BE2C (cell line): ENCODE measurements at regions not wholly inside any gene's neighbourhood (a gene's known extent, or its start where the extent isn't known, plus 50 kb on each side); places are given as distances from the start of the nearest gene placed in this dataset.

Experiments
- DNase-seq: peaks from one replicate; pipeline ENCODE4 v3.0.0-alpha.2; 2020
- H3K27me3 ChIP-seq: fragments of 250-450 bp; sonication (Bioruptor Pico); 2 replicates; pipeline ENCODE4 v1.5.1; 2020; ENCODE audit warnings: mild to moderate bottlenecking
- H3K36me3 ChIP-seq: fragments of 250-450 bp; sonication (Bioruptor Pico); 2 replicates; pipeline ENCODE4 v1.5.1; 2020; ENCODE audit warnings: mild to moderate bottlenecking
- H3K4me1 ChIP-seq: fragments of 250-450 bp; sonication (Bioruptor Pico); 2 replicates; pipeline ENCODE4 v1.5.1; 2020
- H3K4me3 ChIP-seq: 2 replicates; pipeline ENCODE4 v1.5.1; 2011; ENCODE audit warnings: low read depth, low read length
- H3K9me3 ChIP-seq: fragments of 250-450 bp; sonication (Bioruptor Pico); 2 replicates; pipeline ENCODE4 v1.5.1; 2020
- TF ChIP-seq, protein P1 (sequence below): IDR thresholded peaks from 2 replicates; pipeline ENCODE4 v1.5.1; 2012; ENCODE audit warnings: mild to moderate bottlenecking, low read depth, low read length

DNA sequence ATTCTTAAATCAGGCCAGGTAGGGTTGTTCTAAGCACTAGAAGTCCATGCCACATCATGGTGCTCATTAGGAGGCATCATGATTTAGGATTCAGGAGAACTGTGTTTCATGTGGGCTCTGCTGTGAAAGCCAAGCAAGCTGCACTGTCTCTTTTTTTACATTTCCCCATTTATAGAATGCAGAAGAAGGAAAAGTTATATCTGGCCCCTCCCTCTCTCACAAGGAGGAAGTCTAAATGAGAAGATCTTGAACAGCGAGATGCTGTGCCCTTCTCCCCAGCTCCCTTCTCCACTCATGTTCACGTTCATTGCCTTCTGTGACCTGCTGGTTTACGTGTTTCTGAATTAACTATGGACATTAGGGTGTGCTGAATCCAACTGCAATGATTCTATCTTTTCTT lies 178.5 kb upstream of the RASGRP1 start:
- Histone ChIP-seq H3K4me1 (no peaks in the 10 kb centered on the region), H3K36me3 (no peaks in the 10 kb centered on the region), H3K27me3 (no peaks in the 10 kb centered on the region; the same call in 1 of the 2 replicates), H3K9me3 (no peaks in the 10 kb centered on the region), H3K4me3 (no peak overlapping the region)
- DNase-seq = no peak
- TF ChIP-seq, protein P1, sequence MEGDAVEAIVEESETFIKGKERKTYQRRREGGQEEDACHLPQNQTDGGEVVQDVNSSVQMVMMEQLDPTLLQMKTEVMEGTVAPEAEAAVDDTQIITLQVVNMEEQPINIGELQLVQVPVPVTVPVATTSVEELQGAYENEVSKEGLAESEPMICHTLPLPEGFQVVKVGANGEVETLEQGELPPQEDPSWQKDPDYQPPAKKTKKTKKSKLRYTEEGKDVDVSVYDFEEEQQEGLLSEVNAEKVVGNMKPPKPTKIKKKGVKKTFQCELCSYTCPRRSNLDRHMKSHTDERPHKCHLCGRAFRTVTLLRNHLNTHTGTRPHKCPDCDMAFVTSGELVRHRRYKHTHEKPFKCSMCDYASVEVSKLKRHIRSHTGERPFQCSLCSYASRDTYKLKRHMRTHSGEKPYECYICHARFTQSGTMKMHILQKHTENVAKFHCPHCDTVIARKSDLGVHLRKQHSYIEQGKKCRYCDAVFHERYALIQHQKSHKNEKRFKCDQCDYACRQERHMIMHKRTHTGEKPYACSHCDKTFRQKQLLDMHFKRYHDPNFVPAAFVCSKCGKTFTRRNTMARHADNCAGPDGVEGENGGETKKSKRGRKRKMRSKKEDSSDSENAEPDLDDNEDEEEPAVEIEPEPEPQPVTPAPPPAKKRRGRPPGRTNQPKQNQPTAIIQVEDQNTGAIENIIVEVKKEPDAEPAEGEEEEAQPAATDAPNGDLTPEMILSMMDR = no peak

DNA sequence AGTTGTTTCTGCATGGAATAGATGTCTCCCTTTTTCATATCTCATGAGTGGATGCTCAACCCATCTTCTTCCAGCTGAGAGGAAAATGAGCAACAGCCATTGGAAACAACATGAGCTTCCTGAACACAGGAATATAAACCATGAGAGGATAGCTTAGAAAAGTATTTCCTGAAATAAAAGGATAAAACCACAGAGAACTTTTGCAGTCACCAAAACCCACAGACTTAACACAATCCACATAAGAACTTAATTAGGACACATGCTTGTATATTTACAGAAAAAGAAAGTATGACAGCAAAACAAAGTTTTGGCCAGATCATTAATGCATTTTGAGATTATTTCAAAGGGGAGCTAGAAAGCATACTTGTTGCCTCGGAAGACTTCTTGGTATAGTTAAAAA lies 180.5 kb upstream of the RASGRP1 start:
- no peaks in the 10 kb centered on the region for H3K4me1 ChIP-seq
- TF ChIP-seq, protein P1 = no peak

DNA sequence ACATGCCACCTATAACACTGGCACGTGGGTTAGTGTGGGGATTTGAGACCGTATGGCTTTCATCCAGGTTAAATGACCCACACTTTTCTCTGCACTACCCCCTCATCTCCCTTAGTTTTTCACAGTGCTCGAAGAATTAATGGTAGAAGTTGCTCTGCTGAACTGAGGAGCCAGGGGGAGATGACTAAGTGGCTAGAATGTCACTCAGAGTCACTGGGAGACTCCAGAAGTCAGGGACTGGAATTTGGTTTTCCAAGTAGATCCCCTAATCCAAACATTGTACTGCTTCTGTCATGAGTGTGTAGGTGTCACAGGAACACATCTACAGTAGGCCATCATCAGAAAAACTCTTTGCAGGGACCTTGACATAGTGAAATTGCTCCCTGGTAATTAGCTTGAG lies 181.0 kb upstream of the RASGRP1 start:
- Histone ChIP-seq H3K36me3 (no peaks in the 10 kb centered on the region), H3K4me1 (no peaks in the 10 kb centered on the region), H3K27me3 (no peaks in the 10 kb centered on the region; the same call in 1 of the 2 replicates), H3K9me3 (no peaks in the 10 kb centered on the region), H3K4me3 (no peak overlapping the region)
- TF ChIP-seq, protein P1 = no peak
- no peak for DNase-seq

More for the DNA sequence above, 180.5 kb upstream of the RASGRP1 start:
- no peak for DNase-seq
- H3K9me3 ChIP-seq = no peaks in the 10 kb centered on the region
- H3K4me3 ChIP-seq = no peak overlapping the region
- H3K27me3 ChIP-seq = no peaks in the 10 kb centered on the region; the same call in 1 of the 2 replicates
- H3K36me3 ChIP-seq = no peaks in the 10 kb centered on the region

DNA sequence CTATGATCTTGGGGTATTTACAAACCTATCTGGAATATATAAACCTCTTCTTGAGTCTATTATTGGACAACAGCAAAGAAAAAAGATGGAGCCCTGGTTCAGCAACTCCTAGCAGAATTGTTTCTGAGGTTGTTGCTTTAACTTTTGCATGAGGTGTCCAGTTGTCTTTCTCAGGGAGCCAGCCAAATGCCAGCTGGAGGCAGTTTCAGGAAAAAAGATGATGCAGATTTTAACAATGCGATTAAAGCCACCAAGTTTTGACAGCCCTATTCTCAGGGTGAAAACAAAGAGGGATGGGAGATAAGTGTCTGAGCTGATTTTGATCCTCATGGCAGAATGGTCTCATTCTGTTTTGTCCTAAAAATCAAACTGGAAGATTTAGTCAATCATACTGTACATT lies 181.6 kb upstream of the RASGRP1 start:
- Histone ChIP-seq H3K4me1 (no peaks in the 10 kb centered on the region), H3K36me3 (no peaks in the 10 kb centered on the region), H3K4me3 (no peak overlapping the region), H3K27me3 (no peaks in the 10 kb centered on the region; the same call in 1 of the 2 replicates), H3K9me3 (no peaks in the 10 kb centered on the region)
- no peak for DNase-seq
- TF ChIP-seq, protein P1 = no peak

DNA sequence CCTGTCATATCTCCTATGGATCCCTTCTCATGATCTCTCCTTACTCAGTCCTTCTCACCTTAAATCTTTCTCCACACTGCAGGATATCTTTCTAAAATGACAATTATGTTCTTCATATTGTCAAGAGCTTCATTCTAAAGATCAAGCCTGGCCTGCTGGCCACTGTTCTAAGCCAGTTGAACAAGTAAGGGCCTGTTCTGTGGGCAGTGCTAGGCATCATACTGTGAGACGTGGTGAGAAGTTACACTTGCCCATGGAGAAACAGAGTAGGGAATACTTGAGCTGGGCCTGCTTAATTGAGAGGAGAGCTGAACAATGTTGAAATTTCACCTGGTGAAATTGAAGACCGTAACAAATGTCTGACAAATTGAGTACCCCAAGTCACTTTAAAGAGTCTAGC lies 184.1 kb upstream of the RASGRP1 start:
- TF ChIP-seq, protein P1 = no peak
- no peaks in the 10 kb centered on the region for H3K4me1 ChIP-seq
- H3K4me3 ChIP-seq = no peak overlapping the region
- H3K36me3 ChIP-seq = no peaks in the 10 kb centered on the region
- no peaks in the 10 kb centered on the region; the same call in 1 of the 2 replicates for H3K27me3 ChIP-seq
- no peaks in the 10 kb centered on the region for H3K9me3 ChIP-seq
- no peak for DNase-seq

DNA sequence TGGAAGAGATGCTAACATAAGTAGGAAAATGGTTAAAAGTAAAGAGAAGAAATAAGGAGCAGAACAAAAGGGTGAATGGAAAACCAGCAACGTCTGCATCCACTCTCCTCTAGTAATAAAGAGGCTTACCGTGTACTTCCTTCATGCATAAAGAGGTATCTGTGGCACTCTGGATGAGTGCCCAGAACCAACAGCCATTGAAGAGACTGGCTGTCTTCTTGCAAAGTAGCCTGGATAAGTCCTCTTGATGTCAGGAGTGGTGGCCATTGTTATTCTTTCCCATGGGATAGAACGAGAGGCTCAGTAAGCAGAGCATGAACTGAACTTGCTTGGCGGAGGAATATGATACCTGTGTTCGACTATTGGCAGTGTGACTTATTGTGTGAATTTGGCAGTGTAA lies 186.2 kb upstream of the RASGRP1 start:
- H3K4me1 ChIP-seq = no peaks in the 10 kb centered on the region
- no peaks in the 10 kb centered on the region for H3K36me3 ChIP-seq
- TF ChIP-seq, protein P1 = no peak
- DNase-seq = no peak
- H3K27me3 ChIP-seq = peaks cover 5% of the 10 kb centered on the region; the same call in 1 of the 2 replicates
- H3K9me3 ChIP-seq = no peaks in the 10 kb centered on the region
- no peak overlapping the region for H3K4me3 ChIP-seq
